HCT116 (cell line): ENCODE measurements at regions not wholly inside any gene's neighbourhood (a gene's known extent, or its start where the extent isn't known, plus 50 kb on each side); places are given as distances from the start of the nearest gene placed in this dataset.

Experiments used
- ATAC-seq: fragments of 200-7000 bp; cut with Tn5 transposase; 2 replicates; pipeline ENCODE4 v1.9.1; 2020; ENCODE audit warnings: mild to moderate bottlenecking, moderate library complexity
- BruUV-seq: library from RNA; stranded (reverse); fragments of 400-500 nt; replicated peaks from 2 replicates; lab custom pipeline; 2021; lab: Mats Ljungman, UMichigan
- CTCF ChIA-PET: fragments of 300-600 bp; sonication (Branson Sonifier 250); formaldehyde crosslinking; loops from one replicate; lab custom pipeline; 2021; ENCODE audit warnings: antibody characterized with exemption; lab: Charles Lee
- POLR2A ChIA-PET: fragments of 300-600, 350-600 bp; sonication (Branson Sonifier 250); formaldehyde crosslinking; loops from one replicate; lab custom pipeline; 2021; ENCODE audit warnings: antibody characterized with exemption; lab: Charles Lee
- RAD21 ChIA-PET, 2 experiments: fragments of 300-600 bp; sonication (Branson Sonifier 250); formaldehyde crosslinking; loops; one replicate each; lab custom pipeline; 2023; ENCODE audit warnings: low total read pairs in 2 of 2; ENCODE audit not compliant: uncharacterized antibody in 2 of 2, unreplicated experiment in 2 of 2, low non-redundant PET in 1 of 2; lab: Charles Lee
- DNase-seq: peaks from one replicate; pipeline ENCODE4 v3.0.0-alpha.2; 2010; ENCODE audit warnings: low read depth, low spot score
- H2AFZ ChIP-seq: fragments of 200-600 bp; shearing (Covaris generic), sonication (generic); 2 replicates; pipeline ENCODE4 v1.6.1; 2017; ENCODE audit warnings: low read depth, mixed run types, mixed read lengths, antibody characterized with exemption, low read length; ENCODE audit not compliant: poor library complexity, severe bottlenecking
- H3K27ac ChIP-seq: 2 replicates; pipeline ENCODE4 v1.5.1; 2012; ENCODE audit warnings: low read depth, low read length
- H3K27me3 ChIP-seq: fragments of 200-600 bp; sonication (generic); 2 replicates; pipeline ENCODE4 v1.6.1; 2016; ENCODE audit warnings: mixed run types, low read length, mixed read lengths; ENCODE audit not compliant: insufficient read depth
- H3K36me3 ChIP-seq, 2 experiments: fragments of 200-500 bp in 1 of 2; fragments of 200-600 bp in 1 of 2; sonication (Bioruptor generic) in 1 of 2; sonication (generic) in 1 of 2; 2 replicates each; pipeline versions ENCODE4 v1.5.1 to v1.6.1; 2014 to 2016; ENCODE audit warnings: low read length in 2 of 2, inconsistent platforms in 1 of 2, mixed read lengths in 1 of 2, mixed run types in 1 of 2; ENCODE audit not compliant: insufficient read depth in 2 of 2, control insufficient read depth in 1 of 2
- H3K4me1 ChIP-seq, 2 experiments: fragments of 200-600 bp in 1 of 2; sonication (generic) in 1 of 2; 2 replicates each; pipeline versions ENCODE4 v1.5.1 to v1.6.1; 2012 to 2017; ENCODE audit warnings: low read length in 2 of 2, inconsistent platforms in 1 of 2, mild to moderate bottlenecking in 1 of 2, mixed read lengths in 1 of 2, mixed run types in 1 of 2, moderate library complexity in 1 of 2; ENCODE audit not compliant: insufficient read depth in 2 of 2, control insufficient read depth in 1 of 2
- H3K4me2 ChIP-seq: fragments of 200-600 bp; sonication (generic); 2 replicates; pipeline ENCODE4 v1.6.1; 2017; ENCODE audit warnings: mixed run types, low read length, mixed read lengths
- H3K4me3 ChIP-seq, 2 experiments: fragments of 200-600 bp in 1 of 2; sonication (generic) in 1 of 2; replicated peaks in 1 of 2; 2 replicates each; pipeline ENCODE4 v1.5.1; 2011 to 2016; ENCODE audit warnings: low read length in 2 of 2, control low read depth in 1 of 2, low read depth in 1 of 2, mild to moderate bottlenecking in 1 of 2, mixed read lengths in 1 of 2, mixed run types in 1 of 2
- H3K79me2 ChIP-seq: fragments of 200-600 bp; sonication (generic); 2 replicates; pipeline ENCODE4 v1.6.1; 2017; ENCODE audit warnings: mild to moderate bottlenecking, mixed run types, low read length, moderate library complexity, mixed read lengths; ENCODE audit not compliant: insufficient read depth
- H3K9ac ChIP-seq: fragments of 200-600 bp; sonication (generic); 2 replicates; pipeline ENCODE4 v1.6.1; 2016; ENCODE audit warnings: low read length, mixed read lengths
- H3K9me2 ChIP-seq: fragments of 200-600 bp; sonication (generic), shearing (Covaris generic); 2 replicates; pipeline ENCODE4 v1.6.1; 2017; ENCODE audit warnings: mixed run types, mild to moderate bottlenecking, moderate library complexity; ENCODE audit not compliant: insufficient read depth
- H3K9me3 ChIP-seq, 2 experiments: fragments of 200-500 bp in 1 of 2; fragments of 200-600 bp in 1 of 2; sonication (Bioruptor generic) in 1 of 2; sonication (generic) in 1 of 2; 2 replicates each; pipeline ENCODE4 v1.6.1; 2014 to 2017; ENCODE audit warnings: low read length in 2 of 2, mixed read lengths in 2 of 2, inconsistent platforms in 1 of 2, low read depth in 1 of 2, mild to moderate bottlenecking in 1 of 2, mixed run types in 1 of 2, moderate library complexity in 1 of 2; ENCODE audit not compliant: control insufficient read depth in 1 of 2, insufficient read depth in 1 of 2
- H4K20me1 ChIP-seq: fragments of 200-600 bp; sonication (generic), shearing (Covaris generic); 2 replicates; pipeline ENCODE4 v1.6.1; 2017; ENCODE audit warnings: mixed run types, mild to moderate bottlenecking, moderate library complexity; ENCODE audit not compliant: insufficient read depth
- CEBPB ChIP-seq: IDR thresholded peaks from 2 replicates; pipeline ENCODE4 v1.6.1; 2012; ENCODE audit warnings: low read depth
- EGR1 ChIP-seq: IDR thresholded peaks from 2 replicates; pipeline ENCODE4 v1.6.1; 2012; ENCODE audit warnings: low read depth
- EZH2 ChIP-seq: fragments of 200-600 bp; sonication (generic); IDR thresholded peaks from 2 replicates; pipeline ENCODE4 v1.6.1; 2017; ENCODE audit warnings: antibody characterized with exemption, mixed run types
- EZH2phosphoT487 ChIP-seq: fragments of 200-600 bp; IDR thresholded peaks from 2 replicates; pipeline ENCODE4 v1.6.1; 2018; ENCODE audit warnings: antibody characterized with exemption, borderline replicate concordance
- FOSL1 ChIP-seq: IDR thresholded peaks from 2 replicates; pipeline ENCODE4 v1.6.1; 2012; ENCODE audit warnings: low read depth
- JUND ChIP-seq: IDR thresholded peaks from 2 replicates; pipeline ENCODE4 v1.6.1; 2012
- POLR2A ChIP-seq: IDR thresholded peaks from 2 replicates; pipeline ENCODE4 v1.7.0; 2011; ENCODE audit warnings: borderline replicate concordance; ENCODE audit not compliant: insufficient read depth, insufficient read length; ENCODE audit errors: extremely low read depth
- RAD21 ChIP-seq: IDR thresholded peaks from 2 replicates; pipeline ENCODE4 v1.6.1; 2012; ENCODE audit warnings: low read depth, mild to moderate bottlenecking
- SIN3A ChIP-seq: IDR thresholded peaks from 2 replicates; pipeline ENCODE4 v1.6.1; 2012; ENCODE audit warnings: low read depth
- SP1 ChIP-seq: IDR thresholded peaks from 2 replicates; pipeline ENCODE4 v1.6.1; 2012; ENCODE audit warnings: low read depth
- SRF ChIP-seq: IDR thresholded peaks from 2 replicates; pipeline ENCODE4 v1.6.1; 2012; ENCODE audit warnings: low read depth
- YY1 ChIP-seq: IDR thresholded peaks from 2 replicates; pipeline ENCODE4 v1.6.1; 2011; ENCODE audit warnings: low read length, low read depth, moderate library complexity, mild to moderate bottlenecking; ENCODE audit not compliant: insufficient replicate concordance; ENCODE audit errors: extremely low read depth
- ZFX ChIP-seq: fragments of 450-650 bp; IDR thresholded peaks from 2 replicates; pipeline ENCODE4 v1.6.1; 2017
- ZNF274 ChIP-seq: fragments of 200-500 bp; sonication (Bioruptor generic); IDR thresholded peaks from 2 replicates; pipeline ENCODE4 v1.6.1; 2014; ENCODE audit warnings: mild to moderate bottlenecking, low read depth, low read length, inconsistent platforms
- intact Hi-C: fragments of 100-400 bp; cut with micrococcal nuclease; formaldehyde crosslinking; loops from 2 replicates; pipeline ENCODE4 v1.10.0; 2022
- TF ChIP-seq, protein P1 (sequence below): IDR thresholded peaks from 2 replicates; pipeline ENCODE4 v1.6.1; 2012
- TF ChIP-seq, protein P2 (sequence below): IDR thresholded peaks from 2 replicates; pipeline ENCODE4 v1.6.1; 2012; ENCODE audit warnings: low read depth
- TF ChIP-seq, protein P3 (sequence below): IDR thresholded peaks from 2 replicates; pipeline ENCODE4 v1.6.1; 2012
- TF ChIP-seq, protein P4 (sequence below): IDR thresholded peaks from 2 replicates; pipeline ENCODE4 v1.6.1; 2011; ENCODE audit warnings: mild to moderate bottlenecking, low read length, moderate library complexity; ENCODE audit not compliant: insufficient replicate concordance; ENCODE audit errors: extremely low read depth

DNA sequence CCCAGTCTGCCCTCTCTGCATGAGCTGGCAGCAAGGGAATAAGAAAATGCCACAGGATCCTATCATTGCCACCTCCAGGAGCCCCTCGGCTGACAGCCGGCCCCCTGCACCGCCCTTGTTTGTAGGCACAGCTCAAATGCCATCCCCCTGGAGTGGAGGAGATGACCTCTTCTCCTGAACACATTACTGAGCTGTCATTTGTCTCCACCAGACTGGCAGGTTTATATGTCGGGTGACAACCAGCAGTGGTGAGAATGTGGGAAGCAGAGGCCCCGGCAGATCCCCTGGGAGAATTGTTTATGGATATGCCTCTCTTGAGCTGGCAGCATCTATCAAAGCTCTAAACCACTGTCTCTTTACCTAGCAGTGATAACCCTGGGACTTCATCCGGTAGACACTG is 135.4 kb upstream of the FMN2 start:
- BruUV-seq = no TSS peak
- Histone ChIP-seq H3K9me3 (peaks cover 0 to 5% of the 10 kb centered on the region in 2 experiments; a peak in 2 of 4 replicates), H4K20me1 (no peaks in the 10 kb centered on the region; the same call in 1 of the 2 replicates), H3K27ac (no peak overlapping the region), H3K4me1 (no peaks in the 10 kb centered on the region), H3K9me2 (no peaks in the 10 kb centered on the region), H3K79me2 (no peaks in the 10 kb centered on the region), H2AFZ (no peak overlapping the region), H3K4me2 (no peak overlapping the region), H3K36me3 (no peaks in the 10 kb centered on the region), H3K9ac (no peak overlapping the region), H3K4me3 (no peak overlapping the region), H3K27me3 (no peaks in the 10 kb centered on the region)
- TF ChIP-seq YY1 (no peak), FOSL1 (no peak), RAD21 (no peak), EZH2 (no peak), SP1 (no peak)
- TF ChIP-seq, protein P1, sequence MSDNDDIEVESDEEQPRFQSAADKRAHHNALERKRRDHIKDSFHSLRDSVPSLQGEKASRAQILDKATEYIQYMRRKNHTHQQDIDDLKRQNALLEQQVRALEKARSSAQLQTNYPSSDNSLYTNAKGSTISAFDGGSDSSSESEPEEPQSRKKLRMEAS = no peak
- POLR2A ChIA-PET = no interaction called here
- intact Hi-C loops = no loop called here
- CTCF ChIA-PET = no interaction called here
- no peak for ATAC-seq
- DNase-seq = no peak
- RAD21 ChIA-PET = no interaction called here

DNA sequence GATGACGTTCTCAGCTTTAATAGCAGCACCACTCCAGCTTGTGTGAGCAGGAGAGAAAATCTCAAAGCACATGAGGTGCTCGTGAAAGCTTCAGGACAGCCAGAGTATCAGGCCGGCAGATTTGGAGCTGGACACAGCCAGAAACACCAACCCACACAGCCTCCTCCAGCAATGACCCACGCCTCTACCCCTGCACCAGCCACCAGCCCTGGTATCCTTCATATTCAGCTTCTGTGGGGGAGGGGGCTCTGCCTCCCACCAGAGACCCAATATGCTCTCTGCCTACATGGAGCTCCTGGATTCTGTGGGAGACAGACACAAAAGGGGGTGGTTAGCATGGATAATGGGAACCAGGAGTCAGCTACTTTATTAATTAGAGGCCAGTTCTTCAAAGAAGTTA is 133.6 kb upstream of the FMN2 start:
- Histone ChIP-seq H3K9ac (no peak overlapping the region), H3K36me3 (no peaks in the 10 kb centered on the region), H3K27ac (no peak overlapping the region), H4K20me1 (no peaks in the 10 kb centered on the region), H3K4me3 (no peak overlapping the region), H3K79me2 (no peaks in the 10 kb centered on the region), H3K4me1 (no peaks in the 10 kb centered on the region), H3K4me2 (no peak overlapping the region), H3K27me3 (no peaks in the 10 kb centered on the region), H2AFZ (no peak overlapping the region), H3K9me2 (no peaks in the 10 kb centered on the region), H3K9me3 (peaks cover 3 to 7% of the 10 kb centered on the region in 2 experiments; a peak in 2 of 4 replicates)
- RAD21 ChIA-PET = no interaction called here
- intact Hi-C loops = no loop called here
- BruUV-seq = no TSS peak
- POLR2A ChIA-PET = no interaction called here
- CTCF ChIA-PET = no interaction called here
- ATAC-seq = no peak
- DNase-seq = no peak
- TF ChIP-seq SIN3A (no peak), ZNF274 (no peak), CEBPB (no peak), EZH2 (no peak), EGR1 (no peak), SRF (no peak), ZFX (no peak), JUND (no peak), EZH2phosphoT487 (no peak), POLR2A (no peak), RAD21 (no peak)
- TF ChIP-seq, protein P2, sequence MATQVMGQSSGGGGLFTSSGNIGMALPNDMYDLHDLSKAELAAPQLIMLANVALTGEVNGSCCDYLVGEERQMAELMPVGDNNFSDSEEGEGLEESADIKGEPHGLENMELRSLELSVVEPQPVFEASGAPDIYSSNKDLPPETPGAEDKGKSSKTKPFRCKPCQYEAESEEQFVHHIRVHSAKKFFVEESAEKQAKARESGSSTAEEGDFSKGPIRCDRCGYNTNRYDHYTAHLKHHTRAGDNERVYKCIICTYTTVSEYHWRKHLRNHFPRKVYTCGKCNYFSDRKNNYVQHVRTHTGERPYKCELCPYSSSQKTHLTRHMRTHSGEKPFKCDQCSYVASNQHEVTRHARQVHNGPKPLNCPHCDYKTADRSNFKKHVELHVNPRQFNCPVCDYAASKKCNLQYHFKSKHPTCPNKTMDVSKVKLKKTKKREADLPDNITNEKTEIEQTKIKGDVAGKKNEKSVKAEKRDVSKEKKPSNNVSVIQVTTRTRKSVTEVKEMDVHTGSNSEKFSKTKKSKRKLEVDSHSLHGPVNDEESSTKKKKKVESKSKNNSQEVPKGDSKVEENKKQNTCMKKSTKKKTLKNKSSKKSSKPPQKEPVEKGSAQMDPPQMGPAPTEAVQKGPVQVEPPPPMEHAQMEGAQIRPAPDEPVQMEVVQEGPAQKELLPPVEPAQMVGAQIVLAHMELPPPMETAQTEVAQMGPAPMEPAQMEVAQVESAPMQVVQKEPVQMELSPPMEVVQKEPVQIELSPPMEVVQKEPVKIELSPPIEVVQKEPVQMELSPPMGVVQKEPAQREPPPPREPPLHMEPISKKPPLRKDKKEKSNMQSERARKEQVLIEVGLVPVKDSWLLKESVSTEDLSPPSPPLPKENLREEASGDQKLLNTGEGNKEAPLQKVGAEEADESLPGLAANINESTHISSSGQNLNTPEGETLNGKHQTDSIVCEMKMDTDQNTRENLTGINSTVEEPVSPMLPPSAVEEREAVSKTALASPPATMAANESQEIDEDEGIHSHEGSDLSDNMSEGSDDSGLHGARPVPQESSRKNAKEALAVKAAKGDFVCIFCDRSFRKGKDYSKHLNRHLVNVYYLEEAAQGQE = no peak
- TF ChIP-seq, protein P3, sequence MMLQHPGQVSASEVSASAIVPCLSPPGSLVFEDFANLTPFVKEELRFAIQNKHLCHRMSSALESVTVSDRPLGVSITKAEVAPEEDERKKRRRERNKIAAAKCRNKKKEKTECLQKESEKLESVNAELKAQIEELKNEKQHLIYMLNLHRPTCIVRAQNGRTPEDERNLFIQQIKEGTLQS = no peak
- TF ChIP-seq, protein P4, sequence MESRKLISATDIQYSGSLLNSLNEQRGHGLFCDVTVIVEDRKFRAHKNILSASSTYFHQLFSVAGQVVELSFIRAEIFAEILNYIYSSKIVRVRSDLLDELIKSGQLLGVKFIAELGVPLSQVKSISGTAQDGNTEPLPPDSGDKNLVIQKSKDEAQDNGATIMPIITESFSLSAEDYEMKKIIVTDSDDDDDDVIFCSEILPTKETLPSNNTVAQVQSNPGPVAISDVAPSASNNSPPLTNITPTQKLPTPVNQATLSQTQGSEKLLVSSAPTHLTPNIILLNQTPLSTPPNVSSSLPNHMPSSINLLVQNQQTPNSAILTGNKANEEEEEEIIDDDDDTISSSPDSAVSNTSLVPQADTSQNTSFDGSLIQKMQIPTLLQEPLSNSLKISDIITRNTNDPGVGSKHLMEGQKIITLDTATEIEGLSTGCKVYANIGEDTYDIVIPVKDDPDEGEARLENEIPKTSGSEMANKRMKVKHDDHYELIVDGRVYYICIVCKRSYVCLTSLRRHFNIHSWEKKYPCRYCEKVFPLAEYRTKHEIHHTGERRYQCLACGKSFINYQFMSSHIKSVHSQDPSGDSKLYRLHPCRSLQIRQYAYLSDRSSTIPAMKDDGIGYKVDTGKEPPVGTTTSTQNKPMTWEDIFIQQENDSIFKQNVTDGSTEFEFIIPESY = no peak
